ENCODE measurements at regions not wholly inside any gene's neighbourhood (a gene's known extent, or its start where the extent isn't known, plus 50 kb on each side); places are given as distances from the start of the nearest gene placed in this dataset.
A peak's percentile ranks its signal among the peaks of the same experiment; 100 is the strongest.
"Not testable (repeated sequence)": the region's sequence is repeated elsewhere in the genome, so short reads cannot be mapped to it uniquely, and the experiment has no call there.

DNA sequence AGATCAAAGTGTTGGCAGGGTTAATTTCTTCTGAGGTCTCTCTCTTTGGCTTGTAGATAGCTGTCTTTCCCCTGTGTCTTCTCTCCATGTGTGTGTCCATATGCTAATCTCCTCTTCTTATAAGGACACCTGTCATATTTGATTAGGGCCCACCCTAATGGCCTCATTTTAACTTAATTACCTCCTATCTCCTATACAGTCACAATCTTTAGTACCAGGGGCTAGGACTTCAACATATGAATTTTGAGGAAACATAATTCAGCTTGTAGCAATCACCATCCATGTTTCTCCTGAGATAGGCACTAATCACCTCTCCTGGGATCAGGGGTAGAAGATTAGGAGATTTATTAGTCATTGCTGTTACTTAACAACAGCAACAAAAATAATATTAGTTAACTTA is 196.1 kb upstream of the RXFP2 start:
- ATAC-seq, result no peak
- H3K4me3 ChIP-seq (ENCODE audit: low read length), result no peak overlapping the region
- H3K9me3 ChIP-seq (ENCODE audit: control insufficient read depth, low read length), result no peaks in the 10 kb centered on the region
- H3K27me3 ChIP-seq (ENCODE audit: control insufficient read depth, insufficient read depth), result no peaks in the 10 kb centered on the region
- H3K27ac ChIP-seq (ENCODE audit: low read length), result no peak overlapping the region
- DNase-seq, result no peak
- intact Hi-C loops (cut with DNase I), result no loop called here
- H3K4me1 ChIP-seq (ENCODE audit: control insufficient read depth, insufficient read depth, low read length), result no peaks in the 10 kb centered on the region

DNA sequence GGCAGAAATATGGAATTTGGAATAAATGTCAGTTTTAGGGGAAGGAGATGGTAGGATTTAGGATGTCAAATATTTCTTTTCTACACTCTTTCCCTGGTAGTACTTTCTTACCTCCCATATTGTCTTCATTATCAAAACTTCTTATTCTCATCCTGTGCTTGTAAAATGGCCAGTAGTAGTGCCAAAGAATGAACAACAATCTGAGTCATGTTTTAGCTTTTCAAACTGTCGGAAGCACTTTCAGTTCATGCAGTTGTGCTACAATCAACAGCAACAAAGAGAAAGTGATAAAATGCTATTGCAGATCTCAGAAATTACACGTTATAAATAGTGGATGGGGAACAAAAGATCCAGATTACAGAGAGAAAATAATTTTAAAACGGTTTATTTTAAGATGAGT is 193.7 kb upstream of the RXFP2 start:
- Histone ChIP-seq H3K9me3 (ENCODE audit: control insufficient read depth, low read length) (no peaks in the 10 kb centered on the region), H3K27me3 (ENCODE audit: control insufficient read depth, insufficient read depth) (no peaks in the 10 kb centered on the region), H3K4me3 (ENCODE audit: low read length) (no peak overlapping the region), H3K27ac (ENCODE audit: low read length) (no peak overlapping the region), H3K4me1 (ENCODE audit: control insufficient read depth, insufficient read depth, low read length) (no peaks in the 10 kb centered on the region)
- WGBS, result 20% methylated on average over 3 of the region's 3 CpGs
- no peak for ATAC-seq
- intact Hi-C loops (cut with DNase I), result no loop called here
- no peak for DNase-seq

DNA sequence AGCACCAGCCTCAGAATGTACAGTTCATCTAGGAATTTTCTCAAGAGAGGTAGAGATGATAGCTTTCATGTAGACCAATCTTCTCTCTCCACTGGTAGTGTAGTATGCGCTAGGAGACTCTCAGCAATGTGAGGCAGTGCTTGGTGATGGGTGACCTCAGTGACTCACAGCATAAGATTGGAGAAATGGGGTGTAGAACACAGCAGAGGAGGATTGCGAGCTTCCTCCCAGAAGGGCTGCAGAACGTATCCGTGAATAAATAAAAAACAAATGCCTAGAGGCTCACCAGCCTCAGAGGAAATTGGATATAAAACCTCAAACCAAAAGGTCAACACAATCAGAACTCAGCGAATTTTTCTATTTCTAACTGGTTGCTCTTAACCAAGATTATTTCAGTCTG is 182.9 kb upstream of the RXFP2 start:
- Histone ChIP-seq H3K27me3 (ENCODE audit: control insufficient read depth, insufficient read depth) (no peaks in the 10 kb centered on the region), H3K9me3 (ENCODE audit: control insufficient read depth, low read length) (no peaks in the 10 kb centered on the region), H3K4me3 (ENCODE audit: low read length) (no peak overlapping the region), H3K27ac (ENCODE audit: low read length) (no peak overlapping the region), H3K4me1 (ENCODE audit: control insufficient read depth, insufficient read depth, low read length) (no peaks in the 10 kb centered on the region)
- ATAC-seq (no peak), DNase-seq (no peak)
- intact Hi-C loops (cut with DNase I), result no loop called here
- 54% methylated on average over 5 of the region's 5 CpGs for WGBS

GRCh38 chr13:31584221-31584620 is 155.1 kb upstream of the RXFP2 start:
- H3K9me3 ChIP-seq (ENCODE audit: control insufficient read depth, low read length); H3K27ac ChIP-seq (ENCODE audit: low read length); ATAC-seq; intact Hi-C loops (cut with DNase I); H3K4me1 ChIP-seq (ENCODE audit: control insufficient read depth, insufficient read depth, low read length); DNase-seq; H3K4me3 ChIP-seq (ENCODE audit: low read length); H3K27me3 ChIP-seq (ENCODE audit: control insufficient read depth, insufficient read depth): not testable (repeated sequence)
- WGBS, result 92% methylated on average over 9 of the region's 9 CpGs

DNA sequence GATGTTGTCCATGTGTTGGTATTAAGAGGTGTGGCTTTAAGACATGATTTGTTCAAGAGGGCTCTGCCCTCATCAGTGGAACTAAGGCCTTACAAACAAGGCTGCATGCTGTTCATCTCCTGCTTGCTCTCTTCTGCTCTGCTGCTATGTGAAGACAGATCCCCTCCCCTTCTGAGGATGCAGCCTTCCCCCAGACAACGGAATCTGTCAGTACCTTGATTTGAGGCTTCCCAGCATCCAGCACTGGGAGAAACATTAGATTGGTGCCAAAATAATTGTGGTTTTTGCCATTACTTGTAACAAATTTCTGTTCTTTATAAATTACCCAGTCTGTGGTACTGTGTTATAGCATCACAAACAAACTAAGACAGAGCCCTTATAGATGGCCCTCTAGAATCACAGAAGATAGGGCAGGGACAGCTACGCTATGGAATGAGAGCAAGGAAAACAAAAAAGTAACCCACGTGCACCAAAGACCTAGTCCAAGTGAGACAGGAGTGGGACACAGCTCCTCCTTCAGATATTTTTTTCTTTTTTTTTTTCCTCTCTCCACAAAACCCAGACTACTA is 151.5 kb upstream of the RXFP2 start:
- no peak overlapping the region for H3K4me3 ChIP-seq (ENCODE audit: low read length)
- H3K4me1 ChIP-seq (ENCODE audit: control insufficient read depth, insufficient read depth, low read length), result no peaks in the 10 kb centered on the region
- DNase-seq (no peak), ATAC-seq (no peak)
- 57% methylated on average over 3 of the region's 3 CpGs for WGBS
- H3K27me3 ChIP-seq (ENCODE audit: control insufficient read depth, insufficient read depth), result no peaks in the 10 kb centered on the region
- H3K9me3 ChIP-seq (ENCODE audit: control insufficient read depth, low read length), result no peaks in the 10 kb centered on the region
- no peak overlapping the region for H3K27ac ChIP-seq (ENCODE audit: low read length)
- intact Hi-C loops (cut with DNase I), result no loop called here

- Histone ChIP-seq H3K4me3 (ENCODE audit: low read length) (no peak overlapping the region), H3K27ac (ENCODE audit: low read length) (no peak overlapping the region), H3K9me3 (ENCODE audit: control insufficient read depth, low read length) (no peaks in the 10 kb centered on the region), H3K4me1 (ENCODE audit: control insufficient read depth, insufficient read depth, low read length) (no peaks in the 10 kb centered on the region), H3K27me3 (ENCODE audit: control insufficient read depth, insufficient read depth) (no peaks in the 10 kb centered on the region)
- DNase-seq (no peak), ATAC-seq (peak in 1 of 2 donors; percentile 29)
- intact Hi-C loops (cut with DNase I), result no loop called here
- 85% methylated on average over 3 of the region's 3 CpGs for WGBS
Observed at GRCh38 chr13:31588316-31588715, 151.0 kb upstream of the RXFP2 start.

DNA sequence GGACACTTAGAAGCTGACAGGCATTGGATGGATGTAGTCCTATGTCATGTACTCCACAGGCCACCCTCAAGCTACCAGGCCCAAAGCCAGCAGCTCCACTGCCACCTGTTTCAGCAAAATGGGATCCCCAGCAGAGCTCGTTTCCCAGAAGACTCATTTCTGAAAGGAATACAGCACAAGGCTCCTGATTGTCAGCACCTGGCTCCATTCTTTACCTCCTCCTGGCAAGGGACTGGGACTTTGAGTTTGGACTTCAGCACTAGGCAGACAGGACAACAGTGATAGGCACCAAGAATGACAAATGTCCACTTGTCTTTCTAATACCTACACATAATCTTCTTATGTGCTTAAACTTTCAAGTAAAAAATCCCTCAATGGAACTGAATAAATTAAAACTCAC is 150.4 kb upstream of the RXFP2 start:
- intact Hi-C loops (cut with DNase I), result no loop called here
- WGBS, result 81% methylated on average over 1 of the region's 1 CpG

DNA sequence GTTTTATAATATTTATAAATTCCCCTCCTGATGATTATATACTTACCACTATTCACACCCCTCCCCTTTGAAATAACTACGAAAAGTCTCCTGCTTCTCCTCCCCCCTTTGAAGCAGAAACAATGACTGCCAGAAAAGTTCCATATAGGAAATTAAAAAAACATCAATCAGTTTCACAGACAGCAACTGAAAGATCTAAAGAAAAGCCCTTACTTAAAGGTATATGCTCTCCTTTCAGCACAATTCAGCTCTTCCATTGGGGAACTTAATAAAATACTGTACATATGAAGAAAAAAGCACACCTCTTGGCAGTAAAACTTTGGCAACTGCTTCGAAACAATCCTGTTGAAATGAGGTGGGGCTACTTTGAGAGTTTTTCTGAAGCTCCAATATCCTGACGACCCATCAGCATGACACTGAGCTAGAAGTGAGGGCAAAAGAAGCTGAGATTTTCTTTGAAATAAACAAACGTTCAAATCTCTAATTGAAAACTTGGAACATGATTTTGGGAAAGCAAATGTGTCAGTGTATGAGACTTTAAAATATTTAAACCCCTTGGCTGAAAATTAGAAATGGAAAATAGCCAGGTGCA is 147.6 kb upstream of the RXFP2 start:
- Histone ChIP-seq H3K27ac (ENCODE audit: low read length) (no peak overlapping the region), H3K27me3 (ENCODE audit: control insufficient read depth, insufficient read depth) (no peaks in the 10 kb centered on the region), H3K4me1 (ENCODE audit: control insufficient read depth, insufficient read depth, low read length) (no peaks in the 10 kb centered on the region), H3K4me3 (ENCODE audit: low read length) (no peak overlapping the region), H3K9me3 (ENCODE audit: control insufficient read depth, low read length) (no peaks in the 10 kb centered on the region)
- ATAC-seq (no peak), DNase-seq (no peak)
- intact Hi-C loops (cut with DNase I), result no loop called here
- 20% methylated on average over 4 of the region's 4 CpGs for WGBS

More for the DNA sequence above, 150.4 kb upstream of the RXFP2 start:
- ATAC-seq, result no peak
- Histone ChIP-seq H3K4me1 (ENCODE audit: control insufficient read depth, insufficient read depth, low read length) (no peaks in the 10 kb centered on the region), H3K27ac (ENCODE audit: low read length) (no peak overlapping the region), H3K27me3 (ENCODE audit: control insufficient read depth, insufficient read depth) (no peaks in the 10 kb centered on the region), H3K4me3 (ENCODE audit: low read length) (no peak overlapping the region), H3K9me3 (ENCODE audit: control insufficient read depth, low read length) (no peaks in the 10 kb centered on the region)
- DNase-seq, result no peak

- intact Hi-C loops (cut with DNase I), result no loop called here
- Histone ChIP-seq H3K4me3 (ENCODE audit: low read length) (no peak overlapping the region), H3K9me3 (ENCODE audit: control insufficient read depth, low read length) (no peaks in the 10 kb centered on the region), H3K27me3 (ENCODE audit: control insufficient read depth, insufficient read depth) (no peaks in the 10 kb centered on the region), H3K27ac (ENCODE audit: low read length) (no peak overlapping the region), H3K4me1 (ENCODE audit: control insufficient read depth, insufficient read depth, low read length) (no peaks in the 10 kb centered on the region)
- DNase-seq, result no peak
- no peak for ATAC-seq
- 89% methylated on average over 5 of the region's 5 CpGs for WGBS
Observed at GRCh38 chr13:31594056-31594455, 145.3 kb upstream of the RXFP2 start.

DNA sequence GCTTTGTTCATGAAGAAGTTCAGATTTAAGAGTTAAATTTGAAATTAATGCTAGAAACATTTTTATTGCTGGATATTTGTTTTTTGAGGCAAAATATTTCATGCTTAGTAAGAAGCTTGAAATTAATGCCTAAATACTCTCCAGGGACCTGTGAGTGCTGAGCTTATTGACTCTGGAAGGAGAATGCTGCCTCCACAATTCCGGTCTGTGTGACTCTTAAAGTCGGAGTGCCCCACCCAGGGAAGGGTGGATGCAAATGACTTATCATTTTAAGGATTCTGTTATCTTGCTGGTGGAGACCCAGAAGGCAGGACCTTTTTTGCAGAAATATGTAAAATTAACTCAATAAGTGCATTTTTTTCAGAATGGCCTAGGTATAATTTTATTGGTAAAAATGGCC is 143.8 kb upstream of the RXFP2 start:
- no peak overlapping the region for H3K27ac ChIP-seq (ENCODE audit: low read length)
- no peaks in the 10 kb centered on the region for H3K27me3 ChIP-seq (ENCODE audit: control insufficient read depth, insufficient read depth)
- no peaks in the 10 kb centered on the region for H3K9me3 ChIP-seq (ENCODE audit: control insufficient read depth, low read length)
- intact Hi-C loops (cut with DNase I), result no loop called here
- no peaks in the 10 kb centered on the region for H3K4me1 ChIP-seq (ENCODE audit: control insufficient read depth, insufficient read depth, low read length)
- DNase-seq (no peak), ATAC-seq (peak in 1 of 2 donors; percentile 73)
- no peak overlapping the region for H3K4me3 ChIP-seq (ENCODE audit: low read length)
- 38% methylated on average over 2 of the region's 2 CpGs for WGBS

- intact Hi-C loops (cut with DNase I), result no loop called here
Observed at GRCh38 chr13:31598990-31599389, 140.3 kb upstream of the RXFP2 start.

More at GRCh38 chr13:31598990-31599389, 140.3 kb upstream of the RXFP2 start:
- DNase-seq (no peak), ATAC-seq (no peak)
- Histone ChIP-seq H3K4me1 (ENCODE audit: control insufficient read depth, insufficient read depth, low read length) (no peaks in the 10 kb centered on the region), H3K9me3 (ENCODE audit: control insufficient read depth, low read length) (no peaks in the 10 kb centered on the region), H3K27ac (ENCODE audit: low read length) (no peak overlapping the region), H3K4me3 (ENCODE audit: low read length) (no peak overlapping the region), H3K27me3 (ENCODE audit: control insufficient read depth, insufficient read depth) (no peaks in the 10 kb centered on the region)
- WGBS, result 90% methylated on average over 3 of the region's 3 CpGs
